H1 (cell line): ENCODE measurements at regions not wholly inside any gene's neighbourhood (a gene's known extent, or its start where the extent isn't known, plus 50 kb on each side); places are given as distances from the start of the nearest gene placed in this dataset.

ENCODE experiments used
- TF ChIP-seq, protein P1 (sequence below): IDR thresholded peaks from 2 replicates; pipeline ENCODE4 v1.6.1; 2012; ENCODE audit warnings: low read length, inconsistent platforms

DNA sequence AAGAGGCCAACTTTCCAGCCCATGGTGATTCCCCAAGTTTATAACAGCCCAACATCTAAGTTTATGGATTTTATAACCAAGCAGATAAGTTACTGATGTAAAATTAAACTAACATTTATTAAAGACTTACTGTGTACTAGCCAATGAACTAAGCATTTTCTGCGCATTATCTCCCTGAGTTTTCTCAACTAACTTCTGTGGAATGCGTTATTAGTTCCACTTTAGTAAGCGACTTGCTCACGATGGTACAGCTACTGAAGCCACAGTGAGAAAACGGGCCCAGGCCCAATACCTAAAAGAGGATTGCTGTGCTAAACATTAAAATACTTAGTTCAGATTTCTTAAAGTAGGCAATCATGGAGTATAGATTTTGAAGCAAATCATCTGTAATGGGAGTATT lies 61.0 kb downstream of the ZBTB18 start (continued):
- TF ChIP-seq, protein P1, sequence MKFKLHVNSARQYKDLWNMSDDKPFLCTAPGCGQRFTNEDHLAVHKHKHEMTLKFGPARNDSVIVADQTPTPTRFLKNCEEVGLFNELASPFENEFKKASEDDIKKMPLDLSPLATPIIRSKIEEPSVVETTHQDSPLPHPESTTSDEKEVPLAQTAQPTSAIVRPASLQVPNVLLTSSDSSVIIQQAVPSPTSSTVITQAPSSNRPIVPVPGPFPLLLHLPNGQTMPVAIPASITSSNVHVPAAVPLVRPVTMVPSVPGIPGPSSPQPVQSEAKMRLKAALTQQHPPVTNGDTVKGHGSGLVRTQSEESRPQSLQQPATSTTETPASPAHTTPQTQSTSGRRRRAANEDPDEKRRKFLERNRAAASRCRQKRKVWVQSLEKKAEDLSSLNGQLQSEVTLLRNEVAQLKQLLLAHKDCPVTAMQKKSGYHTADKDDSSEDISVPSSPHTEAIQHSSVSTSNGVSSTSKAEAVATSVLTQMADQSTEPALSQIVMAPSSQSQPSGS, result no peak
- TF ChIP-seq, all 59 proteins: peak for 0
